ENCODE measurements at regions not wholly inside any gene's neighbourhood (a gene's known extent, or its start where the extent isn't known, plus 50 kb on each side); places are given as distances from the start of the nearest gene placed in this dataset.

DNA sequence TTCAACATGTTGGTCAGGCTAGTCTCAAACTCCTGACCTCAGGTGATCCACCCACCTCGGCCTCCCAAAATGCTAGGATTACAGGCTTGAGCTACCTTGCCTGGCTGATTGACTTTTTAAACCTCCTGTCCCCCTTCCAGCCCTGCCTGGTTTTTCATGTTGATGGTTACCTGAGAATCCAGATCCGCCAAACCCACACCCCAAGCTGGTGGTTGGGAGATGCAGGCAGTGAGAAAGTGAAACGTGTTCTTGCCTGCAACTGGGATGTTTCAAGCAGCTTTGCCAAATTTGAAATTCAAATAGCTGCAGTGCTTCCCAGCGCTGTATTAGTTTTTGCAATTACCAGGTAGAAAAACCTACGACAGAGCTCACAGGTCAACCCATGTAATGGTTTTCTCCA, 238.3 kb upstream of the PWP1 start:
- no peak for TF ChIP-seq EZH2 (IDR thresholded peaks at IDR 0.05; ENCODE audit: insufficient read depth, poor library complexity, severe bottlenecking)
- no peak for TF ChIP-seq EZH2phosphoT487 (IDR thresholded peaks at IDR 0.05; ENCODE audit: insufficient read depth, low read depth)

All from GM23248 (cell line).